ENCODE measurements at regions not wholly inside any gene's neighbourhood (a gene's known extent, or its start where the extent isn't known, plus 50 kb on each side); places are given as distances from the start of the nearest gene placed in this dataset.

GRCh38 chr3:30146978-30147377, 459.4 kb upstream of the TGFBR2 start:
- DNase-seq (ENCODE audit: extremely low spot score) = no peak
- CTCF ChIA-PET = no interaction called here
- TF ChIP-seq CTCF (IDR thresholded peaks at IDR 0.05; ENCODE audit: control extremely low read depth, extremely low read depth, low read depth, missing control alignments) = no peak
- POLR2A ChIA-PET = no interaction called here

GRCh38 chr3:30154853-30155252, 451.5 kb upstream of the TGFBR2 start:
- POLR2A ChIA-PET = no interaction called here
- TF ChIP-seq CTCF (IDR thresholded peaks at IDR 0.05; ENCODE audit: control extremely low read depth, extremely low read depth, low read depth, missing control alignments) = no peak
- no peak for DNase-seq (ENCODE audit: extremely low spot score)
- CTCF ChIA-PET = interaction anchor here (1.1 kb wide), 1 partner anchor 33 kb away, joined by 3 read pairs; no protein-coding TSS in a partner anchor

- DNase-seq (ENCODE audit: extremely low spot score) = no peak
- TF ChIP-seq CTCF (IDR thresholded peaks at IDR 0.05; ENCODE audit: control extremely low read depth, extremely low read depth, low read depth, missing control alignments) = no peak
- CTCF ChIA-PET = no interaction called here
- POLR2A ChIA-PET = no interaction called here
Observed at GRCh38 chr3:30155755-30156154, 450.6 kb upstream of the TGFBR2 start.

- no peak for TF ChIP-seq CTCF (IDR thresholded peaks at IDR 0.05; ENCODE audit: control extremely low read depth, extremely low read depth, low read depth, missing control alignments)
- ChIA-PET POLR2A (no interaction called here), CTCF (no interaction called here)
- no peak for DNase-seq (ENCODE audit: extremely low spot score)
Observed at GRCh38 chr3:30156586-30157498, 449.6 kb upstream of the TGFBR2 start.

GRCh38 chr3:30161375-30161774, 445.0 kb upstream of the TGFBR2 start:
- no peak for DNase-seq (ENCODE audit: extremely low spot score)
- ChIA-PET CTCF (interaction anchor here (1.4 to 2.9 kb wide), 2 partner anchors 37 to 53 kb away, joined by 3 to 16 read pairs; no protein-coding TSS in a partner anchor), POLR2A (no interaction called here)
- TF ChIP-seq CTCF (IDR thresholded peaks at IDR 0.05; ENCODE audit: control extremely low read depth, extremely low read depth, low read depth, missing control alignments) = no peak

GRCh38 chr3:30162579-30162978, 443.8 kb upstream of the TGFBR2 start:
- ChIA-PET CTCF (interaction anchor here (1.5 to 1.6 kb wide), 2 partner anchors 10 to 35 kb away, joined by 4 read pairs; no protein-coding TSS in a partner anchor), POLR2A (no interaction called here)
- no peak for TF ChIP-seq CTCF (IDR thresholded peaks at IDR 0.05; ENCODE audit: control extremely low read depth, extremely low read depth, low read depth, missing control alignments)
- DNase-seq (ENCODE audit: extremely low spot score) = no peak

Measured in GM10248 (cell line).